Endothelial cell of umbilical vein (primary cell): ENCODE measurements at regions not wholly inside any gene's neighbourhood (a gene's known extent, or its start where the extent isn't known, plus 50 kb on each side); places are given as distances from the start of the nearest gene placed in this dataset.

Experiments
- BruUV-seq: library from RNA; stranded (reverse); fragments of 400-500 nt; replicated peaks from 2 replicates; lab custom pipeline; 2021; lab: Mats Ljungman, UMichigan
- CTCF ChIA-PET: fragments of 300-600, 350-600 bp; sonication (Branson Sonifier 250); formaldehyde crosslinking; loops from one replicate; lab custom pipeline; 2021; ENCODE audit warnings: antibody characterized with exemption, inconsistent platforms; lab: Charles Lee
- POLR2A ChIA-PET: fragments of 300-600, 350-600 bp; sonication (Branson Sonifier 250); formaldehyde crosslinking; loops from one replicate; lab custom pipeline; 2021; ENCODE audit warnings: antibody characterized with exemption, inconsistent platforms; lab: Charles Lee
- DNase-seq: peaks from one replicate; pipeline ENCODE4 v3.0.0-alpha.2; 2011; ENCODE audit warnings: low read depth, low spot score
- FAIRE-seq: peaks from 2 replicates; lab custom pipeline; 2011; peaks lifted over from hg19 to GRCh38; lab: Jason Lieb, UNC
- H2AFZ ChIP-seq: 2 replicates; pipeline ENCODE4 v1.6.0; 2012; ENCODE audit warnings: low read depth, low read length, control low read depth, inconsistent platforms
- H3K27ac ChIP-seq: 2 replicates; pipeline ENCODE4 v1.5.1; 2011; ENCODE audit warnings: low read depth, mild to moderate bottlenecking, control low read depth, low read length, moderate library complexity; ENCODE audit not compliant: insufficient read depth
- H3K27me3 ChIP-seq, 2 experiments: 2 replicates each; pipeline versions ENCODE4 v1.6.0 to v1.6.1; 2011; ENCODE audit warnings: low read length in 2 of 2, mixed read lengths in 1 of 2; ENCODE audit not compliant: control insufficient read depth in 2 of 2, insufficient read depth in 2 of 2
- H3K36me3 ChIP-seq, 2 experiments: 2 replicates in 1 of 2; 3 replicates in 1 of 2; pipeline ENCODE4 v1.5.1; 2011; ENCODE audit warnings: low read length in 2 of 2, mild to moderate bottlenecking in 1 of 2, moderate library complexity in 1 of 2; ENCODE audit not compliant: control insufficient read depth in 2 of 2, insufficient read depth in 2 of 2; ENCODE audit errors: extremely low read depth in 1 of 2
- H3K4me1 ChIP-seq: 3 replicates; pipeline ENCODE4 v1.5.1; 2011; ENCODE audit warnings: mild to moderate bottlenecking, low read length; ENCODE audit not compliant: control insufficient read depth, insufficient read depth; ENCODE audit errors: extremely low read depth
- H3K4me2 ChIP-seq: 2 replicates; pipeline ENCODE4 v1.6.1; 2011; ENCODE audit warnings: low read length, control low read depth, mixed read lengths; ENCODE audit not compliant: insufficient read depth
- H3K4me3 ChIP-seq, 3 experiments: fragments of 200-600 bp in 1 of 3; sonication (generic), shearing (Covaris generic) in 1 of 3; replicated peaks in 1 of 3; 2 replicates each; pipeline ENCODE4 v1.5.1; 2011 to 2016; ENCODE audit warnings: control low read depth in 3 of 3, low read length in 3 of 3, mild to moderate bottlenecking in 2 of 3, inconsistent platforms in 1 of 3, low read depth in 1 of 3, moderate library complexity in 1 of 3; ENCODE audit not compliant: insufficient read depth in 1 of 3
- H3K79me2 ChIP-seq: 2 replicates; pipeline ENCODE4 v1.6.0; 2012; ENCODE audit warnings: low read length, inconsistent platforms; ENCODE audit not compliant: control insufficient read depth, insufficient read depth
- H3K9ac ChIP-seq: replicated peaks from 2 replicates; pipeline ENCODE3; 2011; ENCODE audit warnings: low read length, control low read depth; ENCODE audit not compliant: insufficient read depth; ENCODE audit errors: extremely low read depth
- H3K9me1 ChIP-seq: replicated peaks from 3 replicates; pipeline ENCODE4 v1.6.0; 2011; ENCODE audit warnings: mild to moderate bottlenecking, low read length; ENCODE audit not compliant: control insufficient read depth, insufficient read depth; ENCODE audit errors: extremely low read depth
- H3K9me3 ChIP-seq: replicated peaks from 2 replicates; pipeline ENCODE4 v1.5.1; 2012; ENCODE audit warnings: low read length, inconsistent platforms; ENCODE audit not compliant: control insufficient read depth, insufficient read depth
- H4K20me1 ChIP-seq: replicated peaks from 2 replicates; pipeline ENCODE3; 2011; ENCODE audit warnings: mild to moderate bottlenecking, low read length; ENCODE audit not compliant: control insufficient read depth, insufficient read depth; ENCODE audit errors: extremely low read depth
- CTCF ChIP-seq, 2 donors: IDR thresholded peaks; 1 replicate in 1 of 2; 2 replicates in 1 of 2; pipeline ENCODE4 v1.5.1; 2011; ENCODE audit warnings: low read length in 2 of 2, mild to moderate bottlenecking in 2 of 2, moderate library complexity in 2 of 2, control low read depth in 1 of 2, inconsistent platforms in 1 of 2, low read depth in 1 of 2; ENCODE audit not compliant: insufficient read depth in 1 of 2; ENCODE audit errors: extremely low read depth in 1 of 2
- EZH2 ChIP-seq: IDR thresholded peaks from 2 replicates; pipeline ENCODE4 v1.6.1; 2012; ENCODE audit warnings: borderline replicate concordance, low read depth, mild to moderate bottlenecking, moderate library complexity, low read length, inconsistent platforms; ENCODE audit not compliant: severe bottlenecking
- FOS ChIP-seq: IDR thresholded peaks from 2 replicates; pipeline ENCODE4 v1.6.1; 2011; ENCODE audit warnings: mild to moderate bottlenecking, low read length, moderate library complexity, borderline replicate concordance; ENCODE audit not compliant: insufficient read depth
- GATA2 ChIP-seq: IDR thresholded peaks from 2 replicates; pipeline ENCODE4 v1.7.0; 2011; ENCODE audit warnings: low read depth, mild to moderate bottlenecking, moderate library complexity, mixed read lengths, low read length; ENCODE audit not compliant: insufficient read length, insufficient read depth
- JUN ChIP-seq: IDR thresholded peaks from 2 replicates; pipeline ENCODE4 v1.6.1; 2011; ENCODE audit warnings: borderline replicate concordance, low read depth; ENCODE audit not compliant: insufficient read length, insufficient read depth
- MAX ChIP-seq: IDR thresholded peaks from 2 replicates; pipeline ENCODE4 v1.6.1; 2011; ENCODE audit not compliant: insufficient read depth, insufficient read length
- POLR2A ChIP-seq: IDR thresholded peaks from 2 replicates; pipeline ENCODE4 v1.6.1; 2012; ENCODE audit warnings: low read depth, mild to moderate bottlenecking, control low read depth, low read length
- POLR2AphosphoS5 ChIP-seq: IDR thresholded peaks from 2 replicates; pipeline ENCODE4 v1.6.1; 2012; ENCODE audit warnings: low read depth, mild to moderate bottlenecking, control low read depth, low read length, moderate library complexity; ENCODE audit not compliant: insufficient read depth
- dilution Hi-C: fragments of 300-500 bp; cut with MboI; formaldehyde crosslinking; loops from one replicate; pipeline ENCODE4 v1.15.0; 2019; ENCODE audit warnings: low sequenced_read_pairs; ENCODE audit not compliant: extremely low pct_ligation_motif_present
- intact Hi-C: fragments of 100-400 bp; cut with micrococcal nuclease; formaldehyde crosslinking; loops from one replicate; pipeline ENCODE4 v1.10.0; 2022

GRCh38 chr13:100751826-100752225 lies 77.2 kb upstream of the TMTC4 start:
- TF ChIP-seq POLR2AphosphoS5 = no peak
- TF ChIP-seq POLR2A = no peak
- TF ChIP-seq MAX = no peak
- no peak for TF ChIP-seq JUN
- TF ChIP-seq CTCF (IDR thresholded peaks at IDR 0.05; ENCODE audit: extremely low read depth in 1 of 2, insufficient read depth in 1 of 2, low read depth in 1 of 2, low read length in 2 of 2) = no peak
- no peak for TF ChIP-seq EZH2
- no peak for TF ChIP-seq GATA2
- no peak for TF ChIP-seq FOS

More at GRCh38 chr13:100751826-100752225, 77.2 kb upstream of the TMTC4 start:
- BruUV-seq = no TSS peak
- Histone ChIP-seq H3K4me2 (no peak overlapping the region), H3K4me3 (no peak overlapping the region), H4K20me1 (no peaks in the 10 kb centered on the region), H3K27me3 (no peaks in the 10 kb centered on the region), H3K79me2 (no peaks in the 10 kb centered on the region), H3K9me1 (no peaks in the 10 kb centered on the region), H3K4me1 (no peaks in the 10 kb centered on the region), H3K27ac (no peak overlapping the region), H3K9me3 (no peaks in the 10 kb centered on the region), H2AFZ (no peak overlapping the region), H3K9ac (no peak overlapping the region), H3K36me3 (no peaks in the 10 kb centered on the region)
- dilution Hi-C loops = no loop called here
- intact Hi-C loops = no loop called here
- no peak for DNase-seq
- FAIRE-seq = no peak
- CTCF ChIA-PET = no interaction called here
- POLR2A ChIA-PET = no interaction called here
